Activated naive CD4-positive, alpha-beta T cell treated with anti-CD3 and anti-CD28 coated beads, Interleukin-2, amount 50 U/mL, for 72 hours (primary cell): ENCODE measurements at regions not wholly inside any gene's neighbourhood (a gene's known extent, or its start where the extent isn't known, plus 50 kb on each side); places are given as distances from the start of the nearest gene placed in this dataset.
"Not testable (repeated sequence)": the region's sequence is repeated elsewhere in the genome, so short reads cannot be mapped to it uniquely, and the experiment has no call there.

Source experiments
- ATAC-seq, 2 donors: fragments of 150-1000 bp; cut with Tn5 transposase; 2 replicates each; pipeline ENCODE4 v1.10.0; 2021; ENCODE audit warnings: mild to moderate bottlenecking in 2 of 2, moderate library complexity in 2 of 2
- DNase-seq, 2 donors: peaks; one replicate each; pipeline ENCODE4 v3.0.0; 2021 to 2022; ENCODE audit warnings: low spot score in 2 of 2
- H3K27ac Mint-ChIP-seq, 2 donors: one replicate each; pipeline ENCODE4 v1.8.0; 2022; ENCODE audit warnings: mild to moderate bottlenecking in 2 of 2, mixed read lengths in 2 of 2
- H3K36me3 Mint-ChIP-seq, 2 donors: one replicate each; pipeline ENCODE4 v1.8.0; 2022; ENCODE audit warnings: mixed read lengths in 2 of 2
- H3K9me3 Mint-ChIP-seq, 2 donors: one replicate each; pipeline ENCODE4 v1.8.0; 2022; ENCODE audit warnings: mixed read lengths in 2 of 2

DNA sequence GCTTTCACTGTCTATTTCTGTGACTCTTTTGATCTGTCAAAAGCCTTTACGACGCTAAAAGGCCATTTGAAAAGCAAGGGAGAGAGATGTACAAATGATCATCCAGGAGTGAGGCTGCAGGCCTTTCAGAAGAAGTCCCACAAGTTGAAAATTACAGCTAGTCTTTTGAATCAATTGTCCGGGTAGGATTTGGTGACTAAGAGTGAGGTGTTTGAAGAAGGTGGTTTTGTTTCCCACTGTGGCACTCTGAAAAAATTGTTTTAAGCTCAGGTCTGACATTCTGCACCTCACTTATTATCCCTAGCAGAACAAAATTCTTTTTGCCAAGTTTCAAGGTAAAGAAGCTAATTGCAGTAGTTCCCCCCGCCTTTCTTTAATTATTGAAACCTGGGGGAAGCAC, 50.8 kb upstream of the TMEM108 start:
- DNase-seq (no peak), ATAC-seq (no peak)
- H3K36me3 Mint-ChIP-seq = no peaks in the 10 kb centered on the region
- peaks cover 4 to 7% of the 10 kb centered on the region in 2 donors for H3K9me3 Mint-ChIP-seq
- no peak overlapping the region for H3K27ac Mint-ChIP-seq

GRCh38 chr3:132984181-132984580, 54.0 kb upstream of the TMEM108 start:
- Mint-ChIP-seq H3K36me3 (no peaks in the 10 kb centered on the region), H3K9me3 (peaks cover 19 to 20% of the 10 kb centered on the region in 2 donors), H3K27ac (no peak overlapping the region)
- no peak for ATAC-seq
- no peak for DNase-seq

GRCh38 chr3:132983143-132983770, 54.9 kb upstream of the TMEM108 start:
- no peak for DNase-seq
- Mint-ChIP-seq H3K36me3 (no peaks in the 10 kb centered on the region), H3K27ac (no peak overlapping the region), H3K9me3 (peaks cover 19 to 20% of the 10 kb centered on the region in 2 donors)
- no peak for ATAC-seq

DNA sequence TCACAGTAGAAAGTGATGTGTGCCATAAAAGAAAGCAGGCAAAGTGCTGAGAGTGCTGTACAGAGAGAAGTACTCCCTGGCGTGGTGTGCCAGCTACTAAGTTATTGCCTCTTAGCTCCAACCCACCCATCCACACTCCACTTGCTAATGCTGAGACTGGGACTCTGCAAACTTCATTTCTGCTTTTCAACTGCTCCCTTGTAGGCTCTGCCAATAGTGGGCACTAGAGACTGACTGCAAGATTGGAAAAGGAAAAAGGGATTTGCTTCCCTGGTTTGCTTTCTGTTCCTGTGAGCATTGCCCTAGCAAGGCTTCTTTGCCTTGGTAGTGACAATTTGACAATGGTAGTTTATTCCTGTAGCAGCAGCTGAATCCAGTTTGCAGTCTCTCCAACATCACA, 56.5 kb upstream of the TMEM108 start:
- Mint-ChIP-seq H3K9me3 (peaks cover 19 to 20% of the 10 kb centered on the region in 2 donors), H3K36me3 (no peaks in the 10 kb centered on the region), H3K27ac (no peak overlapping the region)
- no peak for DNase-seq
- ATAC-seq = no peak

GRCh38 chr3:132980102-132980501, 58.1 kb upstream of the TMEM108 start:
- DNase-seq (no peak), ATAC-seq (no peak)
- H3K36me3 Mint-ChIP-seq = no peaks in the 10 kb centered on the region
- H3K27ac Mint-ChIP-seq = no peak overlapping the region
- H3K9me3 Mint-ChIP-seq = peaks cover 12 to 16% of the 10 kb centered on the region in 2 donors

DNA sequence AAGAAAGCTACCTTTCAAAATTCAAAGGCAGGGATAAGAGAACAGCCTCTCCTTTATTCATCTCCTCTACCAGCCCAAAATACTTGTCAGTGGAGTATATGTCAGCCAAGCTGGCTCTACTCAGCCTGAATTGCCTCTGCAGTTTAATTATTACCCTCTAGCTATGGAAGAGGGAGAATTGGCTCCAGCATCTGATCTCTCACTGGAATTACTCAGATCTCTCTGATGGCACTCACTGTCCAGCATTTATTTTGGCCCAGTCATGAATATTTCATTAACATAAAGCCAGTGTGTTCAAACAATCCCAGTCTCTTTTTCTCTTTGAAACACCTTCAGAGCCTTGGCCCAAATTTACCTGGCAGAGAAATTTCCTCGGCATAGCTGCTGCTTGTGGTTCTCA, 58.6 kb upstream of the TMEM108 start:
- Mint-ChIP-seq H3K36me3 (no peaks in the 10 kb centered on the region), H3K27ac (no peak overlapping the region), H3K9me3 (peaks cover 12 to 16% of the 10 kb centered on the region in 2 donors)
- DNase-seq = no peak
- ATAC-seq = no peak

GRCh38 chr3:132978946-132979345, 59.2 kb upstream of the TMEM108 start:
- H3K36me3 Mint-ChIP-seq, ATAC-seq, DNase-seq, H3K27ac Mint-ChIP-seq: not testable (repeated sequence)
- H3K9me3 Mint-ChIP-seq = peaks cover 12 to 16% of the 10 kb centered on the region in 2 donors

GRCh38 chr3:132978464-132978863, 59.7 kb upstream of the TMEM108 start:
- ATAC-seq = no peak
- no peaks in the 10 kb centered on the region for H3K36me3 Mint-ChIP-seq

DNA sequence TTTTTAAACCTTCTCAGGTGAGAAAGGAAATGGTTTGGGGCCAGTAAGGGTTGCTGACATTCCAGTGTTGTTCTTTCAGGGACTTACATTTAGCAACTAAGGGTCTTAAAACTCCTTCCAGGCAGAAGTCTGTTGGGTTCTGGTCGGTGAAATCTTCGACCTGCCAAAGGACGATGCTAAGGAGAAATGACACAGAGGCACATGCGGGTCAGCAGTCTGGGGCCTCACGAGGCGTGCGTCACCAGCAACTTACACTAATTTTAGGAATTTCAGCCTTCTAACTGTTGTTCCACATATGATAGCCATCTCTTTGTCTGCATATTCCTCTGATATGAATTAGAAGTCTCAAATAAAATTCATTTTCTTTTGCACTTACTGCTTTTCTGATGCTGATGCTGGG, 64.1 kb upstream of the TMEM108 start:
- DNase-seq = no peak
- no peak overlapping the region for H3K27ac Mint-ChIP-seq

More at GRCh38 chr3:132978464-132978863, 59.7 kb upstream of the TMEM108 start:
- Mint-ChIP-seq H3K9me3 (peaks cover 12 to 16% of the 10 kb centered on the region in 2 donors), H3K27ac (no peak overlapping the region)
- no peak for DNase-seq

GRCh38 chr3:132973441-132973840, 64.8 kb upstream of the TMEM108 start:
- H3K27ac Mint-ChIP-seq = no peak overlapping the region
- no peaks in the 10 kb centered on the region for H3K36me3 Mint-ChIP-seq
- H3K9me3 Mint-ChIP-seq = no peaks in the 10 kb centered on the region
- DNase-seq (no peak), ATAC-seq (no peak)

More for the DNA sequence above, 64.1 kb upstream of the TMEM108 start:
- ATAC-seq = no peak
- Mint-ChIP-seq H3K36me3 (no peaks in the 10 kb centered on the region), H3K9me3 (no peaks in the 10 kb centered on the region)

- no peaks in the 10 kb centered on the region for H3K36me3 Mint-ChIP-seq
- ATAC-seq (no peak), DNase-seq (no peak)
- no peak overlapping the region for H3K27ac Mint-ChIP-seq
- no peaks in the 10 kb centered on the region for H3K9me3 Mint-ChIP-seq
These were observed 65.9 kb upstream of the TMEM108 start for GRCh38 chr3:132972333-132972732.

DNA sequence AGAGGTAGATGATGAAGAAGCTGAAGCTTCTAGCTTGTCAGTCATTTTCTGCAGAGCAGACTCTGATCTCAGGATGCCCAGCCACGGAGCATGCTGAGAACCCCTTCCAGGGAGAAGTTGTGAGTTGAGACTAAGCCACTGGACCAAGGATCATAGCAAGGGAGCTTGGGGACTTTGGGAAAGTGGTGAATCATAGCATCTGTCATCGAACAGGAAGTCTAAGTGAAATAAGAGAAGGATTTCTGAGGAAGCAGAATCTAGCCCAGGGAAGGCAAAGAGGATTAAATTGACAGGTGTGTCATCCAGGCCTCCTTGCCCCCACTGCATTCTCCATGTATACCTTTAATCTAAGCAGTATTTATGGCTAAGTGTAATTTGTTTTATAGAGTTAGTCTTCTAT, 71.8 kb upstream of the TMEM108 start:
- no peaks in the 10 kb centered on the region for H3K36me3 Mint-ChIP-seq
- no peaks in the 10 kb centered on the region for H3K9me3 Mint-ChIP-seq
- ATAC-seq (no peak), DNase-seq (no peak)
- H3K27ac Mint-ChIP-seq = no peak overlapping the region

- ATAC-seq (no peak), DNase-seq (no peak)
- Mint-ChIP-seq H3K36me3 (no peaks in the 10 kb centered on the region), H3K9me3 (peaks cover 0 to 5% of the 10 kb centered on the region in 2 donors), H3K27ac (no peak overlapping the region)
These were observed 73.9 kb upstream of the TMEM108 start for GRCh38 chr3:132964266-132964665.

DNA sequence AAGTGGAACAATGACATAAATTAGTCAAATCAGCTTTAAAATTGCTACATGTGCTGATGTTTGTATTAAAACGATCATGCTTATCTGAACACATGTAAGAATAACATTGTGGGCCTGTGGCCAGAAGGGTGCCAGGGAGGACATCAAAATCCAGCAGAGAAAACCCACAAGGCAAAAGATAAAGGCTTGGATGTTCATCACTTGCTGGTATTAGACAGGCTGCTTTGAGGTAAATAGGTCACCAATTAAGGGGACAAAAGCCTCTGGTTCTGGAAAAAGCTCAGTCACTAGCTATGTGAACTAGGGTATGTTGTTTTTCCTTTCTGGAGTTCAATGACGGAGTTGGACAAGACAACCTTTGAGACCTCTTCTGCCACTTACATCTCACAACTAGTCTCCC, 74.4 kb upstream of the TMEM108 start:
- DNase-seq (no peak), ATAC-seq (no peak)
- Mint-ChIP-seq H3K27ac (no peak overlapping the region), H3K36me3 (no peaks in the 10 kb centered on the region), H3K9me3 (peaks cover 0 to 9% of the 10 kb centered on the region in 2 donors)

DNA sequence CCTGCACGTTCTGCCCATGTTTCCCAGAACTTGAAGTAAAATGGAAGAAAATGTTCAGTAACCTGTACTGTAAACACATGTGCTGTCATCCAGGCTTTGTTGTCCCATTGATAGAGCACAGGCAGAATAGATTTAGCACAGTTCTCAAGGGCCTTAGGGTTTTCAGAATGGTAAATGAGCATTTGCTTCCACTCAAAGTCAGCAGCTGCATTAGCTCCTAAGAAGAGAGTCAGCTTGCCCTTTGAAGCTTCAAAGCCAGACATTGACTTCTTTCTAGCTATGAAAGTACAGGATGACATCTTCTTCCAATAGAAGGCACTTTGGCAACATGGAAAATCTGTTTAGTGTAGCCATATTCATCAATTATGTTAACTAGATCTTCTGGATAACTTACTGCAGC, 76.2 kb upstream of the TMEM108 start:
- Mint-ChIP-seq H3K27ac (no peak overlapping the region), H3K36me3 (peaks cover 0 to 4% of the 10 kb centered on the region in 2 donors), H3K9me3 (peaks cover 0 to 9% of the 10 kb centered on the region in 2 donors)
- DNase-seq = no peak
- no peak for ATAC-seq

- Mint-ChIP-seq H3K9me3 (peaks cover 0 to 6% of the 10 kb centered on the region in 2 donors), H3K27ac (no peak overlapping the region), H3K36me3 (peaks cover 0 to 4% of the 10 kb centered on the region in 2 donors)
- DNase-seq (no peak), ATAC-seq (no peak)
These were observed 84.5 kb upstream of the TMEM108 start for GRCh38 chr3:132953683-132954082.

DNA sequence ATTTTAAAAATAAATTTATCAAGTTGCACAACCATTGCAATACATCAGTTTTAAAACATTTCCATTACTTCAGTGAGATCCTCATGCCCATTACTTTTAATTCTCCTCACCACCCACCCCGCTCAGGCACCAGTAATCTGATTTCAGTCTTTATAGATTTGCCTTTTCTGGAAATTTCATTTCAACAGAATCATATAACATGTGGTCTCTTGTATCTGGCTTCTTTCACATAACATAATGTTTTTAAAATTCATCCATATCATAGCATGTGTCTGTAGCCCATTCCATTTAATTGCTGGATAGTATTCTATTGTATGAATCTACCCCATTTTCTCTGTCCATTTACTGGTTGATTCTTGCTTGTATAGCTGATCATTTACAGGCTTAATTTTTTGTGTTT, 110.3 kb upstream of the TMEM108 start:
- no peaks in the 10 kb centered on the region for H3K9me3 Mint-ChIP-seq
- no peak for DNase-seq
- no peak for ATAC-seq
- no peaks in the 10 kb centered on the region for H3K36me3 Mint-ChIP-seq
- no peak overlapping the region for H3K27ac Mint-ChIP-seq

DNA sequence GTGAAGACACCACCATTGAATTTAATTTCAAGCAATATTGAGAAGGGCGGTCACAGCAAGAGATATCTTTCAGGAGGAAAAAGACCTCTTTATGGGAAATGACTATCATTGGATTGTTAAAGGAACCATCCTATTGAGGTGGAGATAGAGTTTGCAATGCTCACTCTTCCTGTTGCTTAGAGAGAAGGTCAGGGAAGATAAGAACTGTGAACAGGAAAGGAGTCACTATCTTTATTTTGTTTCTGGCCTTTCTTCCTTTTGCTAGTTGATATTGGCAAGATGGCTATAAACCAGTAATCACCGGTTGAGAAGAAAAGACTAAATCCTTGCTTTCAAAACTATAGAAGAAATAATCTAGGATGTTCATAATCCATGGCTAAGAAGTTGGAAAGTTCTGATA, 112.1 kb upstream of the TMEM108 start:
- no peak overlapping the region for H3K27ac Mint-ChIP-seq
- H3K36me3 Mint-ChIP-seq = no peaks in the 10 kb centered on the region
- no peaks in the 10 kb centered on the region for H3K9me3 Mint-ChIP-seq
- ATAC-seq = no peak
- no peak for DNase-seq
